Activated naive CD4-positive, alpha-beta T cell treated with anti-CD3 and anti-CD28 coated beads, Interleukin-2, amount 50 U/mL, for 72 hours (primary cell): ENCODE measurements at regions not wholly inside any gene's neighbourhood (a gene's known extent, or its start where the extent isn't known, plus 50 kb on each side); places are given as distances from the start of the nearest gene placed in this dataset.

Experiments used
- ATAC-seq, 2 donors: fragments of 150-1000 bp; cut with Tn5 transposase; 2 replicates each; pipeline ENCODE4 v1.10.0; 2021; ENCODE audit warnings: mild to moderate bottlenecking in 2 of 2, moderate library complexity in 2 of 2
- DNase-seq, 2 donors: peaks; one replicate each; pipeline ENCODE4 v3.0.0; 2021 to 2022; ENCODE audit warnings: low spot score in 2 of 2
- H3K27ac Mint-ChIP-seq, 2 donors: one replicate each; pipeline ENCODE4 v1.8.0; 2022; ENCODE audit warnings: mild to moderate bottlenecking in 2 of 2, mixed read lengths in 2 of 2
- H3K36me3 Mint-ChIP-seq, 2 donors: one replicate each; pipeline ENCODE4 v1.8.0; 2022; ENCODE audit warnings: mixed read lengths in 2 of 2
- H3K9me3 Mint-ChIP-seq, 2 donors: one replicate each; pipeline ENCODE4 v1.8.0; 2022; ENCODE audit warnings: mixed read lengths in 2 of 2

DNA sequence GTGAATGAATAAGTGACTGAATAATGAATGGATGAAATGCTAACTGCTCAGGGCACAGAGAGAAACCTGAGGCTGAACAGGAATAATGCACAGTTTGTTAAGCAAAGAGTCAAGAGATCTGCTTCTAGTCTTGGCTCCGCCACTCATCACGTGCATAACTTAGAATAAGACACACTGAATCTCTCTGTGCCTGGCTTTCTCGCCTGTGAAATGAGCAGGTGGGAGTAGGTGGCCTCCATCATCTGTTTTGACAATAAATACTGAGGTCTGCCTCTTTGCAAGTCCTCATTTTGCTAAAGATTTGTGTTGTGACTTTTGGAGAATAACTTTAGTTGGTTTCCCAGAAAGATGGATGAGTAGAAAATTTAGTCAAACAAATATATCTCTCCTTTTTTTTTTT lies 318.0 kb downstream of the FBXW7 start:
- DNase-seq (no peak), ATAC-seq (no peak)
- H3K36me3 Mint-ChIP-seq, result peaks cover 10 to 29% of the 10 kb centered on the region in 2 donors
- H3K27ac Mint-ChIP-seq, result peak overlapping the region in 1 of 2 donors; percentile 77
- H3K9me3 Mint-ChIP-seq, result peaks cover 13 to 34% of the 10 kb centered on the region in 2 donors

DNA sequence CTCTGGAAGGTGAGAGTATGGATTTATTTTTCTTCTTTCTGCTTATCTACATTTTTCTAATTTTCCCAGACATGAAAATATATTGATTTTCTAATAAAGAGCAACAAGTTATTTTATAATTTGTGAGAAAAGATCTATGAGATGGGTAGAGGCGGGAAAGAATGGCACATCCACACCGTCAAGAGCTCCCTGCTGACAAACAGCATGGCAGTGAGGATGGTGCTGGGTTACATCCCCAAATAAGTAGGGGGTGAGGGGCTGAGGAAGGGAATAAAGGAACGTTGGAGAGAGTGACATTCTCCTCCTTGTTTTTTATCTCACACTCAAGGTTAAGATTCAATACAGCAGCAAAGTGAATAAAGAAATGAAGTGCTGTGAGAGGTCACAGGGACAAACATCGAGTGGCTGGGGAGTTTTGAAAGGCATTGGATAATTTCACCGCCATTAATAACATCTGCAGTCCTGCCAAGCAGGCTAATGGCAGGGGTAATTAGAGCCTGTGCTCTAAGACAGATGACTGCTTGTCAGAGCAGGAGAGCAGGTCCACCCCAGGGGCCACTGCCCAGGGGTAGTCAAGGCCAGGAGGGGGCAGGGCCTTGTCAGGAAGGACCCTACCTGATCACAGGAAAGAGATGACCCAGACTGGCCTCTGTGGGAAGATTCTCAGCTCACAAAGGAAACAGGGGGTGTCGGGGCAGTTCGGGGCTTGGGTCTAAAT lies 323.8 kb downstream of the FBXW7 start:
- peaks cover 5 to 22% of the 10 kb centered on the region in 2 donors for H3K9me3 Mint-ChIP-seq
- no peak for ATAC-seq
- DNase-seq, result no peak
- H3K36me3 Mint-ChIP-seq, result peaks cover 0 to 20% of the 10 kb centered on the region in 2 donors
- H3K27ac Mint-ChIP-seq, result no peak overlapping the region

DNA sequence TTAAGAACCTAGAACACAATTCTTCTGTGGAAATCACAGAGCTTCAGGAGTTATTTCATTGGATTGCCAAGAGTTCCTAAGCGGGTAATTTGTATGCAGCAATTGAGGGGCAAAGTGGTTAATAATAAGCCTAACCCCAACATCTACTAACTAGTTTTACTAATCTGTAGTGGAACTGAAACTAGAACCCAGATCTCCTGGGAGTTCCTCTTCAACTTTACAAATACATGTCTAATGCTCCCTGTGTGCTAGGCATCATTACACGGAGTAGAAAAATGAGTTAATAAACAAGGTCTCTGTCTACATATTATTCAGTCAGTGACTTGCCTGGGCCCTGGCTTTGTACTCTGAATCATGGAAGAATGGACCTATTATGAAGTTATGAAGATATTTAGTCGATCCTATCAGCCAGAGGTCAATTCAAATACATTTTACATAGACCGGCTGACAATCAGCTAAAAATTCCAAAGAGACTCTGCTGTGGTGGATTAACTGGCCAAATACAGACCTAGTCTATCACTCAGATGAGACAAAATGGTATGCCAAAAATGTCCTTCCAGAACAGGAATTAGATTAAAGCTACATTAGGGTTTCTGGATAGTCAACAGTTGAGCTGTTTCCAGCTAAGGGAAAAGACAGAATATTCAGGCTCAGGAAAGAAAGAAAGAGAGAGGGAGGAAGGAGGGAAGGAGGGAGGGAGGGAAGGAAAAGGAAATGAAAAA lies 326.0 kb downstream of the FBXW7 start:
- DNase-seq (no peak), ATAC-seq (no peak)
- Mint-ChIP-seq H3K27ac (no peak overlapping the region), H3K9me3 (peaks cover 5 to 16% of the 10 kb centered on the region in 2 donors), H3K36me3 (peaks cover 0 to 8% of the 10 kb centered on the region in 2 donors)

DNA sequence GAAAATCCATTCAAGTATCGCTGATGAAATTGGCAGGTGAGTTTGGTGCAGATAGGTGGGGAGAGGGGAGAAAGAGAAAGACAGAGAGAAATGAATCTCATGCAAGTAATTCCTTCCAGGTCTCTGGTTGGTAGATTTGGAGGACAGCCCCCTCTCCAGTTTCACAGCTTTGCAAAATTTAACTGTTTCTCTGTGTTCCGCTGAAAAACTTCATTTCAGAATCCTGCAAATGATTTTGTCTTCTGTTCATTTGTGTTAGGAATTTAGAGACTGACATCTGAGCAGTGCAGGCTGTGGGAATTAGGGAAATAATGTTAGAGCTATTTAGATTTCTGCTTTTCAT lies 328.5 kb downstream of the FBXW7 start:
- ATAC-seq (no peak), DNase-seq (no peak)
- Mint-ChIP-seq H3K36me3 (peaks cover 0 to 6% of the 10 kb centered on the region in 2 donors), H3K9me3 (peaks cover 0 to 10% of the 10 kb centered on the region in 2 donors), H3K27ac (no peak overlapping the region)

DNA sequence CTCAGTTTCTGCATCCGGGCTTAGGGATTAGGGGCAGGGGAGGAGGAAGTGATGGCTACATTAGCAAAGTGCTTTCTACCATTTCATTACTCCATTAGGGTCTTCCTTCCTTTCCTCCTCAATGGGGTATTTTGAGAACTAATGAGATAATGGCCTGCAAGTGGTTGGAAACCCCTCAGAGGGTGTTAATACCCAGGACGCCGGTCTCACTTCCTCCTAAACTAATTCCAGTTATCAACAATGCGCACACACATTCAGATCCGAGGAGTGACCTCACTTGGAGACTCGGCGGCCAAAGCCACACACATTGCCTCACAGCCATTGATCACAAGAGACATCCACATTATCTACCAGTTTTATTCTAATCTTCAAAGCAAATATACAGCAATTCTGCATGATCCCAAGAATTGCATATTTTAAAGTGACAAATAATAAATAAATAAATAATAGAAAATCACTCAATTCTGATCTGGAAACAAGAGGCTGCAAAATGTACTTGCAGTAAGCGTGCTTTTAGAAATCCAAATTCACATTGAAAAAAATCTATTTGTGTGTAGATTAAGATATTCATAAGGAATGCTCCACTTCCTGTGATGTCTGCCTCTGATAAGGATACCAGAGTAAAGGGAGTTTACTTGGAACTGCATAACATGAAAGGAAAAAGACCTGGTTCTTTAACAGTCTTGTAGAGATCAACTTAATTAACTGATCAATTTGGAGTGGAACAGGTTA lies 329.1 kb downstream of the FBXW7 start:
- H3K27ac Mint-ChIP-seq, result peak overlapping the region in 1 of 2 donors; percentile 50
- ATAC-seq (no peak), DNase-seq (no peak)
- H3K9me3 Mint-ChIP-seq, result peaks cover 0 to 10% of the 10 kb centered on the region in 2 donors
- H3K36me3 Mint-ChIP-seq, result peaks cover 0 to 6% of the 10 kb centered on the region in 2 donors

DNA sequence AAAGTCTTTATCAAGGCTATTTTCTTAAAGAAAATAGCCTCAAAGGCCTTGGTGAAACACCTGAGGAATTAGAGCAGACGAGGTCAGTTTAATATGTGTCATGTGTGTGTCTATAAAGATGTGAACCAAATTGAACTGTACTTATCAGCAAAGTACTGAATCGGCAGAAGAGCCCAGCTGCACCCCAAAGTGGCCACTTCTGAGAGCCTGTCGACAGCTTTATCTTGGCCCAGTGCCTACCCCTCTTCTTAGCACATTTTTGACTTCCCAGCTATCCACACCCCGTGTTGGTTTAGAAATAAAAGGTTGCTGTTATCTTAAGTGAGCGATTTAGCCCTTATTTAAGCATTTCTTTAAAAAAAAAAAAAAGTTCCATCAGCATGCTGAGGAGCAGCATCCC lies 329.7 kb downstream of the FBXW7 start:
- Mint-ChIP-seq H3K9me3 (peaks cover 0 to 10% of the 10 kb centered on the region in 2 donors), H3K27ac (peak overlapping the region in 1 of 2 donors; percentile 50), H3K36me3 (peaks cover 0 to 6% of the 10 kb centered on the region in 2 donors)
- no peak for ATAC-seq
- DNase-seq, result no peak

DNA sequence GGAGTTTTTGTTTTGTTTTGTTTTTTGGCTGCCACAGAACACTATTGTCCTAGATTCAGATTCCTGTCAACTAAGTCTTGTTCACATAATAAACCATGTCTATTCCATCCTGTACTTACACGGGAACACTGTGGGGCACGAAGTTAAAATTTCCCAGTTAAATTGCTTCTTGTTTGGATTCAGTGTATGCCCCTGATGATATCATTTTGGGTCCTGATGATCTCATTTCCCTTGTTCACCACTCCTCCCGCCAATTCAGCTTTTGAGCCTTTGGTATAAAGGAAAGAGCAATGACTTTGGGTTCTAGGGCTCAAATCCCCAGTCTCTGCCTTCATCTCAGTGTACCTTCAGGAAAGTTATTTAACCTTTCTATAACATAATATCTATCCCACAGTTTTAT lies 333.5 kb downstream of the FBXW7 start:
- ATAC-seq, result no peak
- peaks cover 0 to 6% of the 10 kb centered on the region in 2 donors for H3K36me3 Mint-ChIP-seq

DNA sequence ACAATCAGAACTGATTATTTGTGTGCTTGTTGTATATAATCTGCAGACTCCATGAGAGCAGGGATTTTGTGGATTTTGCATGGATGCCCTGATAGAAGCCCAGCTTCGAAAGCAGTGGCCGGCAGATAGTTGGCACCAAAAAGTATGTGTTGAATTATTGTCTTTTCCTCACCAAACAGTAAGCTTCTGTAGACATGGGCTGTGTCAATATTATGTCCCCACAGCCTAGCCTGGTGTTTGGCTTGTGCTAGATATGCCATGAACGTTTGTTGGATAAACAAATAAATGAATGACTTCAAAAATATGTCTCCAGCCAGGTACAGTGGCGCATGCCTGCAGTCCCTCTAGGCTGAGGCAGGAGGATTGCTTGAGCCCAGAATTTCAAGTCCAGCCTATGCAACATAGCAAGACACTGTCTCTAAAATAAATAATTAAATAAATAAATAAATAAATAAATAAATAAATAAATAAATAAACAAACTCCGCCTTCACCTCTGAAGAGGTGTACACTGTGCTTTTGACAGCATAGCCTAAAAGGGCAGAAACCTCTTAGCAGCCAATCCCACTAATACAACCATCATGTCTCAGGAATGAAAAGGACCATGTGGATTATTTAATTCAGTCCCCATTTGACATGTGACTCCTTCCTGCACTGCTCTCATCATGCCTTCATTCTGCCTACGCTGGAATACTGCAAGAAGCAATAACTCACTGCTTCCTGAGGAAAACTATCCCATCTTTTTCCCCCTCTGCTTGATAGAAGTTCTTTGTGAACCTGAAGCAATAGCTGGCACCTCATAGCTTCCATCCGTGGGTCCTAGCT lies 335.2 kb downstream of the FBXW7 start:
- Mint-ChIP-seq H3K36me3 (peaks cover 0 to 6% of the 10 kb centered on the region in 2 donors), H3K27ac (no peak overlapping the region), H3K9me3 (peaks cover 0 to 10% of the 10 kb centered on the region in 2 donors)
- DNase-seq (no peak), ATAC-seq (no peak)

More for the DNA sequence above, 333.5 kb downstream of the FBXW7 start:
- DNase-seq, result no peak
- peaks cover 0 to 10% of the 10 kb centered on the region in 2 donors for H3K9me3 Mint-ChIP-seq
- H3K27ac Mint-ChIP-seq, result no peak overlapping the region

DNA sequence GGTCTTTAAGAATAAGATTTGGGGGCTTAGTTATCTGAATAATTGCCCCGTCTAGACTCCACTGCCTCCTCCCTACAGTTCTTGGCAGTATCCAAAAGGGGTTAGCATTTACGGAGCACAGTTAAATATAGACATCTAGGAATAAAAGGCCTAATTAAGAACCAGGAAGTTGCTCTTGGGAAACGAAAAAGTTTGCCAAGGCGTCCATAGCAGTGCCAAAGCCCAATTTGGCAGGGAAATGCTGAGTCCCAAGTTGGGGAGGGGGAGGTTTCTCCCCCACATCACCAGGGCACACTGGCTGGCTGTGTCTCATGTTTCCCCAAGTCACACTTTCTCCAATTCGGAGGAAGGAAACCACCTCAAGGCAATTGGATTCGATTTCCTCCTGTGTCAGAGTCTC lies 338.7 kb downstream of the FBXW7 start:
- DNase-seq, result no peak
- no peaks in the 10 kb centered on the region for H3K36me3 Mint-ChIP-seq
- H3K9me3 Mint-ChIP-seq, result no peaks in the 10 kb centered on the region
- ATAC-seq, result no peak
- no peak overlapping the region for H3K27ac Mint-ChIP-seq

DNA sequence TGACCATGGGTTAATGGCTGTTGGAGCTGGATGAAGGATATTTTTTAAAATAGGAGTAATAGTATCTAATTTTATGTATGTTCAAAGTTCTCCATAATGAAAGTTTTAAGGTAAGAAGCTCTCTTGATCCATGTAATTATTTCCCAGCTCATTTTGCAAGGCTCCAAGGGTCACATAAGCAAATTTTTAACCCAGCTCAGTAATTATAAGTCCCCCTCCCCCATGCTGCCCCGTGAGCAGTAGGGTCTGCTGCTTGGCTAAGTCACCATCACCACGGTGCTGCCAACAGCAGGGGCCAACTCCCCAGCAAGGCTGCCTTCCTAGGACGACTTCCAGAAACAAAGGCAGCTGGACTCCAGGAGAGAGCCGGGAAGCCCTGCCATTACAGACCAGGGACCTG lies 340.0 kb downstream of the FBXW7 start:
- no peak for DNase-seq
- ATAC-seq, result no peak
- Mint-ChIP-seq H3K36me3 (no peaks in the 10 kb centered on the region), H3K9me3 (no peaks in the 10 kb centered on the region), H3K27ac (no peak overlapping the region)

DNA sequence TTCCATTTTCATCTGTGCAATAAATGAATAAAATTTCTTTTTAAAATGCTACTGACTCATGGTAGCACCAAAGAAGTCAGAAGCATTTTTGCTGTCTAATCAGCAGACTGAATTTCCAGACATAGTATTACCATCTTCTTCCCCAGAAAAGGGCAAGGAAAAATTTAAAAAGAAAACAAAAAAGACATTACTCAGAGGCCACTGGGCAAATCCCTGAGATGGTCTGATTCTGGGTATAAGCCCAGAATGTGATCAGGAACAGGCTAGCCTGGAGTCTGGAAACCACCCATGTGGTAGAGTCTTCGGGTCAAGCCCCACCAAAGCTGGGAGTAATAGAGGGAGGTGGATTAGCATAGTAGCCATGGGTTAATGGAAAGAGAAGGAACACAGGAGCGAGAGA lies 342.8 kb downstream of the FBXW7 start:
- ATAC-seq (no peak), DNase-seq (no peak)
- H3K36me3 Mint-ChIP-seq, result no peaks in the 10 kb centered on the region
- no peaks in the 10 kb centered on the region for H3K9me3 Mint-ChIP-seq
- H3K27ac Mint-ChIP-seq, result no peak overlapping the region

DNA sequence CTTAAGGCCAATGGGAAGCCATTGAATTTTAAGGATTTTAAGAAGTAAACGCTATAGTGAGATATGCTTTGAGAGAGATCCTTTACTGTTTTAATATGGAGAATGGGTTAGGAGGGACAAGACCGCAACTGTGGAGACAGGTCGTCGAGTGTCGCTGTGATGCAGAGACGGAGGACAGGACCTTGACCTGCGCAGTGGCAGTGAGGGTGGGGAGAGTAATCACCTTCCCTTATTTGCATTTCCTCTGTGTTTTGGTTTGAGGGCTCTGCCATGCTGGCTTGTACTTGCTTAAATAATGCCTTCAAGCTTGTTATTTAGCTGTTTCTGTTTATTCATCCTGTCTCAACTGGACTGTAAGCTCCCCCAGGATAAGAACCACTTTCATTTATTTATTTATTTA lies 345.0 kb downstream of the FBXW7 start:
- no peak overlapping the region for H3K27ac Mint-ChIP-seq
- DNase-seq (no peak), ATAC-seq (no peak)
- H3K9me3 Mint-ChIP-seq, result peaks cover 0 to 4% of the 10 kb centered on the region in 2 donors
- H3K36me3 Mint-ChIP-seq, result no peaks in the 10 kb centered on the region

DNA sequence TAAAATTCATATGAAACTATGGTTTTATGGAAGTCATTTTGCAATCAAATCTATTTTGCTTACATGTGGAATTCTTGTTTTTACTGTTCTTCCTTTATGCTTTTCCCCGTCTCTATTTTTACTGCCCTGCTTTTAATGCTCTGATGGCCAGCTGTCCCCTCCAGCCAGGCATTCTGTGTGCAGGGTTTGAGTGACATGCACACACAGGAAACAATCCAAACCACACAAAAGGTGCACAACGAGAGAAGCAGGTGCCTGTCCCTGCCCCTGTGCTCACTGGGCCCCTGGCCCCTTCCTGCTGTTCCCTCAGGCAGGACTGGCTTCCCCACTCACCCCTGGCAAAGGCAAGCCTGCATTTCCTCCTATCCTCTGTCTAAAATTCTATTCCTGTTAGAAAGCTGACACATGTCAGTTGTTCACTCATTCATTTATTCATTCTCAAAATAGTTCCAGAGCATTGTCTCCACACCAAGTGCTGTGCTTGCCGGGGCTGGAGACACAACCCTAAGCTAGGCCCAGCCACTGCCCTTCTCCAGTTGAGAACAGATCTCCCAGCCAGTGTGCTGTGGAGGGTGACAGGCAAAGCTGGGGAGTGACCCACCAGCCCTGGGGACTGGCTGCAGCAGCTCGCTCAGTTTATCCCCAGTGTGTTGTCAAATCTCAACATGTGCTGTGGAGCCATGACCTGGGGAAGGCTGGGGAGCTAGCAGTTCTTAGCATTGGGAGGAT lies 346.3 kb downstream of the FBXW7 start:
- peaks cover 0 to 5% of the 10 kb centered on the region in 2 donors for H3K9me3 Mint-ChIP-seq
- peaks cover 0 to 4% of the 10 kb centered on the region in 2 donors for H3K36me3 Mint-ChIP-seq
- DNase-seq (no peak), ATAC-seq (no peak)
- H3K27ac Mint-ChIP-seq, result peak overlapping the region in 1 of 2 donors; percentile 33

DNA sequence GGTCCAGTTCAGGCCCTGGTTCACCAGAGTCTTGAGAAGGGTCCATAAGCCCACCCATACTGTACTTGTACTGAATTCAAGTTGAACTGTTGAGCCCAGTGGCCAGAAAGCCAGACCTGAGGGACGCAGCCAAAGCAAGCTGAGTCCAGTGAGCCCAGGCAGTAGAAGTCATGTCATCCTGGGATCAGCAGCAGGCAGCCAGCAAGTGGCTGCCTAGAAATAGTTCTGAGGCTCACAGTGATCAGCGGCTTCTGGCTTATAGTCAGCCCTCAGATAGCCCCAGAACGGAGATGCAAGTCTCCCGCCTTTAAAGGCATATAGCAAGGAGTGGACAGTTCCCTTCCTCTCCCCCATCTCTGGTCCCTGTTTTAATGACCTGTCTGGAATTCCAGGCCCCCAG lies 347.1 kb downstream of the FBXW7 start:
- H3K36me3 Mint-ChIP-seq, result peaks cover 0 to 8% of the 10 kb centered on the region in 2 donors
- no peak overlapping the region for H3K27ac Mint-ChIP-seq
- peaks cover 0 to 5% of the 10 kb centered on the region in 2 donors for H3K9me3 Mint-ChIP-seq
- DNase-seq (no peak), ATAC-seq (no peak)

DNA sequence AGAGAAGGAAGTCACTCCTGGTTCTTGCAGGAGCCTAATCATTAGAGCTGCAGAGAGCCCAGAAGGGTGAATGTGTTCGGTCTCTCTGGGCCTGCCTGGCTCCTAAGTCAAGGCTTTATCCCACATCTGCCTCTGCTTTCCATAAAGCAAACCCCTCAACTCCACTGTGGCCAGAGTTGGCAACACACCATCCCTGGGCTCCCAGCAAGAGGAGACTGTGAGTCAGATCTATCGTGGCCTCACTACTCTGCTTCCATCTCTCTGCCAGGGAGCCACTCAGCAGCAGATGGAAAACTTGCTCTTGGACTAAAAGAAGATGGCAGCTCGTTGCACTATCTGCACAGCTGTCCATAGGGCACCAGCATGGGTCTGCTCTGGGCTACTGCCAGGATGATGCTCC lies 348.2 kb downstream of the FBXW7 start:
- Mint-ChIP-seq H3K9me3 (peaks cover 0 to 5% of the 10 kb centered on the region in 2 donors), H3K27ac (no peak overlapping the region), H3K36me3 (peaks cover 0 to 16% of the 10 kb centered on the region in 2 donors)
- ATAC-seq (no peak), DNase-seq (no peak)
